HPDE6-E6E7 (cell line): ENCODE measurements at regions not wholly inside any gene's neighbourhood (a gene's known extent, or its start where the extent isn't known, plus 50 kb on each side); places are given as distances from the start of the nearest gene placed in this dataset.

Experiments used
- DNase-seq: peaks from one replicate; pipeline ENCODE4 v3.0.0; 2011; ENCODE audit warnings: missing footprints; ENCODE audit errors: extremely low spot score

- DNase-seq: no peak
Measured at GRCh38 chr9:2985343-2985742, 141.4 kb upstream of the PUM3 start.

GRCh38 chr9:2984491-2984890 is 140.6 kb upstream of the PUM3 start:
- no peak for DNase-seq

GRCh38 chr9:2979957-2980610 is 136.2 kb upstream of the PUM3 start:
- DNase-seq: no peak

GRCh38 chr9:2972475-2972874 is 128.6 kb upstream of the PUM3 start:
- DNase-seq: no peak

GRCh38 chr9:2970864-2971263 is 127.0 kb upstream of the PUM3 start:
- DNase-seq: no peak

- no peak for DNase-seq
Measured at GRCh38 chr9:2967766-2968165, 123.9 kb upstream of the PUM3 start.

GRCh38 chr9:2966565-2967300 is 122.8 kb upstream of the PUM3 start:
- no peak for DNase-seq

GRCh38 chr9:2964470-2964869 is 120.6 kb upstream of the PUM3 start:
- no peak for DNase-seq

GRCh38 chr9:2963307-2963706 is 119.4 kb upstream of the PUM3 start:
- no peak for DNase-seq

GRCh38 chr9:2962471-2963172 is 118.7 kb upstream of the PUM3 start:
- DNase-seq: peak; percentile 8

- no peak for DNase-seq
Measured at GRCh38 chr9:2958219-2958618, 114.3 kb upstream of the PUM3 start.

- DNase-seq: no peak
Measured at GRCh38 chr9:2957656-2958200, 113.8 kb upstream of the PUM3 start.

- DNase-seq: no peak
Measured at GRCh38 chr9:2955575-2955974, 111.7 kb upstream of the PUM3 start.

GRCh38 chr9:2939368-2939767 is 95.5 kb upstream of the PUM3 start:
- no peak for DNase-seq

- no peak for DNase-seq
Measured at GRCh38 chr9:2936221-2936620, 92.3 kb upstream of the PUM3 start.

GRCh38 chr9:2934883-2935282 is 91.0 kb upstream of the PUM3 start:
- no peak for DNase-seq

GRCh38 chr9:2934241-2934650 is 90.4 kb upstream of the PUM3 start:
- DNase-seq: no peak

- DNase-seq: no peak
Measured at GRCh38 chr9:2933165-2934095, 89.5 kb upstream of the PUM3 start.

- no peak for DNase-seq
Measured at GRCh38 chr9:2928411-2928810, 84.5 kb upstream of the PUM3 start.

GRCh38 chr9:2925016-2925415 is 81.1 kb upstream of the PUM3 start:
- DNase-seq: no peak

GRCh38 chr9:2924380-2924768 is 80.5 kb upstream of the PUM3 start:
- no peak for DNase-seq
